MCF 10A (cell line): ENCODE measurements at regions not wholly inside any gene's neighbourhood (a gene's known extent, or its start where the extent isn't known, plus 50 kb on each side); places are given as distances from the start of the nearest gene placed in this dataset.

Experiments
- BruUV-seq: library from RNA; stranded (reverse); fragments of 400-500 nt; replicated peaks from 2 replicates; lab custom pipeline; 2021; lab: Mats Ljungman, UMichigan
- CTCF ChIA-PET: fragments of 300-600 bp; sonication (Branson Sonifier 250); formaldehyde crosslinking; extraction: SDS; loops from one replicate; lab custom pipeline; 2021; ENCODE audit warnings: antibody characterized with exemption, inconsistent platforms; lab: Yijun Ruan, JAX
- POLR2A ChIA-PET: fragments of 300-600, 350-650 bp; sonication (Branson Sonifier 250); formaldehyde crosslinking; extraction: SDS; loops from one replicate; lab custom pipeline; 2020; ENCODE audit warnings: antibody characterized with exemption, inconsistent platforms; lab: Yijun Ruan, JAX
- DNase-seq: peaks from one replicate; pipeline ENCODE4 v3.0.0-alpha.2; 2018; ENCODE audit not compliant: unreplicated experiment
- H3K27ac Mint-ChIP-seq: one replicate; pipeline ENCODE4 v1.8.0; 2022; ENCODE audit warnings: mild to moderate bottlenecking, low read depth, mixed read lengths; ENCODE audit not compliant: unreplicated experiment
- H3K27me3 Mint-ChIP-seq: one replicate; pipeline ENCODE4 v1.8.0; 2022; ENCODE audit warnings: mixed read lengths; ENCODE audit not compliant: insufficient read depth, unreplicated experiment
- H3K36me3 Mint-ChIP-seq: one replicate; pipeline ENCODE4 v1.8.0; 2022; ENCODE audit warnings: mild to moderate bottlenecking, moderate library complexity, mixed read lengths; ENCODE audit not compliant: insufficient read depth, unreplicated experiment
- H3K4me1 Mint-ChIP-seq: one replicate; pipeline ENCODE4 v1.8.0; 2022; ENCODE audit warnings: mixed read lengths; ENCODE audit not compliant: insufficient read depth, unreplicated experiment
- H3K4me3 Mint-ChIP-seq: one replicate; pipeline ENCODE4 v1.8.0; 2022; ENCODE audit warnings: mild to moderate bottlenecking, moderate library complexity, mixed read lengths; ENCODE audit not compliant: unreplicated experiment
- H3K9me3 Mint-ChIP-seq: one replicate; pipeline ENCODE4 v1.8.0; 2022; ENCODE audit warnings: mixed read lengths; ENCODE audit not compliant: unreplicated experiment
- CTCF ChIP-seq: fragments of 200-600 bp; IDR thresholded peaks from one replicate; pipeline ENCODE4 v1.8.0; 2022; ENCODE audit warnings: antibody characterized with exemption, mild to moderate bottlenecking; ENCODE audit not compliant: unreplicated experiment
- intact Hi-C: fragments of 100-400 bp; cut with micrococcal nuclease; formaldehyde crosslinking; loops from 2 replicates; pipeline ENCODE4 v1.14.1; 2022

GRCh38 chr11:23336961-23337360 is 476.7 kb upstream of the CCDC179 start:
- no peak for DNase-seq
- TF ChIP-seq CTCF, result no peak
- CTCF ChIA-PET, result no interaction called here
- Mint-ChIP-seq H3K4me1 (no peaks in the 10 kb centered on the region), H3K36me3 (no peaks in the 10 kb centered on the region), H3K9me3 (peaks cover 19% of the 10 kb centered on the region), H3K27ac (no peak overlapping the region), H3K27me3 (no peaks in the 10 kb centered on the region), H3K4me3 (no peak overlapping the region)
- no TSS peak for BruUV-seq
- POLR2A ChIA-PET, result no interaction called here
- intact Hi-C loops, result no loop called here

- ChIA-PET POLR2A (interaction anchor here (0.6 kb wide), 1 partner anchor 1835 kb away, joined by 3 read pairs; no protein-coding TSS in a partner anchor), CTCF (no interaction called here)
- Mint-ChIP-seq H3K36me3 (no peaks in the 10 kb centered on the region), H3K27me3 (no peaks in the 10 kb centered on the region), H3K9me3 (peaks cover 15% of the 10 kb centered on the region), H3K4me1 (no peaks in the 10 kb centered on the region), H3K4me3 (no peak overlapping the region), H3K27ac (no peak overlapping the region)
- TF ChIP-seq CTCF, result no peak
- intact Hi-C loops, result no loop called here
- BruUV-seq, result no TSS peak
- DNase-seq, result no peak
Measured at GRCh38 chr11:23353611-23354010, 493.3 kb upstream of the CCDC179 start.

GRCh38 chr11:23359297-23359696 is 499.0 kb upstream of the CCDC179 start:
- Mint-ChIP-seq H3K36me3 (no peaks in the 10 kb centered on the region), H3K27me3 (no peaks in the 10 kb centered on the region), H3K4me3 (no peak overlapping the region), H3K27ac (no peak overlapping the region), H3K9me3 (peaks cover 8% of the 10 kb centered on the region), H3K4me1 (no peaks in the 10 kb centered on the region)
- ChIA-PET POLR2A (no interaction called here), CTCF (no interaction called here)
- no TSS peak for BruUV-seq
- no peak for TF ChIP-seq CTCF
- peak; percentile 0 for DNase-seq
- intact Hi-C loops, result no loop called here

- no peak for DNase-seq
- Mint-ChIP-seq H3K27ac (no peak overlapping the region), H3K27me3 (no peaks in the 10 kb centered on the region), H3K4me3 (no peak overlapping the region), H3K36me3 (no peaks in the 10 kb centered on the region), H3K4me1 (no peaks in the 10 kb centered on the region), H3K9me3 (no peaks in the 10 kb centered on the region)
- TF ChIP-seq CTCF, result no peak
- intact Hi-C loops, result no loop called here
- ChIA-PET POLR2A (no interaction called here), CTCF (no interaction called here)
- BruUV-seq, result no TSS peak
Measured at GRCh38 chr11:23364076-23364475, 503.8 kb upstream of the CCDC179 start.
